H1 (cell line): ENCODE measurements at regions not wholly inside any gene's neighbourhood (a gene's known extent, or its start where the extent isn't known, plus 50 kb on each side); places are given as distances from the start of the nearest gene placed in this dataset.

Experiments
- ATF2 ChIP-seq: IDR thresholded peaks from 2 replicates; pipeline ENCODE4 v1.6.1; 2012; ENCODE audit warnings: low read length, inconsistent platforms
- CREB1 ChIP-seq: IDR thresholded peaks from 2 replicates; pipeline ENCODE4 v1.6.1; 2012; ENCODE audit warnings: inconsistent platforms
- SAP30 ChIP-seq: fragments of 300-600 bp; sonication (generic); IDR thresholded peaks from 2 replicates; pipeline ENCODE4 v1.7.1; 2012; ENCODE audit warnings: low read length, moderate library complexity, mild to moderate bottlenecking, inconsistent platforms; ENCODE audit not compliant: insufficient read depth, insufficient replicate concordance

GRCh38 chr6:147042679-147043078, 161.5 kb upstream of the STXBP5 start (continued):
- TF ChIP-seq SAP30 (no peak), CREB1 (no peak), ATF2 (no peak)
- TF ChIP-seq, all 59 proteins: peak for 0
